Ovary (tissue), 7 donors: ENCODE measurements at regions not wholly inside any gene's neighbourhood (a gene's known extent, or its start where the extent isn't known, plus 50 kb on each side); places are given as distances from the start of the nearest gene placed in this dataset.

Experiments used
- DNase-seq, 5 donors: peaks; one replicate each; pipeline ENCODE4 v3.0.0-alpha.2; 2019 to 2020
- H3K27ac ChIP-seq, 2 donors: fragments of 200-600 bp; one replicate each; pipeline versions ENCODE4 v1.5.1 to v1.8.0; 2019 to 2022
- H3K27me3 ChIP-seq: fragments of 200-600 bp; one replicate; pipeline ENCODE4 v1.8.0; 2022
- H3K36me3 ChIP-seq: fragments of 200-600 bp; sonication (generic); one replicate; pipeline ENCODE4 v1.5.1; 2019
- H3K4me1 ChIP-seq: one replicate; pipeline ENCODE4 v1.8.1; 2013; ENCODE audit warnings: mild to moderate bottlenecking, moderate library complexity; ENCODE audit not compliant: insufficient read depth
- H3K4me3 ChIP-seq: fragments of 200-600 bp; sonication (generic); one replicate; pipeline ENCODE4 v1.5.1; 2017
- H3K9me3 ChIP-seq, 2 donors: fragments of 200-600 bp in 1 of 2; sonication (generic) in 1 of 2; one replicate each; pipeline versions ENCODE4 v1.5.1 to v1.8.1; 2013 to 2019; ENCODE audit warnings: mild to moderate bottlenecking in 1 of 2, moderate library complexity in 1 of 2
- CTCF ChIP-seq, 3 donors: fragments of 450-650 bp in 2 of 3; fragments of 200-600 bp in 1 of 3; IDR thresholded peaks; one replicate each; pipeline versions ENCODE4 v1.5.1 to v1.8.0; 2016 to 2022; ENCODE audit warnings: antibody characterized with exemption in 3 of 3, mild to moderate bottlenecking in 1 of 3
- EP300 ChIP-seq: sonication (generic); formaldehyde crosslinking; IDR thresholded peaks from one replicate; pipeline ENCODE4 v1.6.1; 2017; ENCODE audit warnings: antibody characterized with exemption
- POLR2A ChIP-seq: fragments of 450-650 bp; IDR thresholded peaks from one replicate; pipeline ENCODE4 v1.6.1; 2017; ENCODE audit warnings: antibody characterized with exemption, mild to moderate bottlenecking, moderate library complexity
- WGBS, 3 donors: extraction: QIAGEN DNeasy Blood & Tissue Kit in 1 of 3; methylation state at CpG; one replicate each; pipeline versions ENCODE4 v1.1.5 to v1.1.7; 2013 to 2017; 5-methylcytosine and 5-hydroxymethylcytosine counted together
- intact Hi-C, 4 donors: fragments of 100-400 bp; cut with DNase I; formaldehyde crosslinking; loops; one replicate each; pipeline versions ENCODE4 v1.11.0 to v1.15.1; 2022 to 2023
- donor health status: DM: no; HTN: no; CAD: no; lungs with moderate emphysema.
- donor health status: DM: no; HTN: no; CAD: no.
- donor health status: Bipolar disorder and iron deficiency.
- donor health status: DM: no; HTN: no; CAD: no.
- donor health status: DM: yes; HTN: yes; CAD: no.

DNA sequence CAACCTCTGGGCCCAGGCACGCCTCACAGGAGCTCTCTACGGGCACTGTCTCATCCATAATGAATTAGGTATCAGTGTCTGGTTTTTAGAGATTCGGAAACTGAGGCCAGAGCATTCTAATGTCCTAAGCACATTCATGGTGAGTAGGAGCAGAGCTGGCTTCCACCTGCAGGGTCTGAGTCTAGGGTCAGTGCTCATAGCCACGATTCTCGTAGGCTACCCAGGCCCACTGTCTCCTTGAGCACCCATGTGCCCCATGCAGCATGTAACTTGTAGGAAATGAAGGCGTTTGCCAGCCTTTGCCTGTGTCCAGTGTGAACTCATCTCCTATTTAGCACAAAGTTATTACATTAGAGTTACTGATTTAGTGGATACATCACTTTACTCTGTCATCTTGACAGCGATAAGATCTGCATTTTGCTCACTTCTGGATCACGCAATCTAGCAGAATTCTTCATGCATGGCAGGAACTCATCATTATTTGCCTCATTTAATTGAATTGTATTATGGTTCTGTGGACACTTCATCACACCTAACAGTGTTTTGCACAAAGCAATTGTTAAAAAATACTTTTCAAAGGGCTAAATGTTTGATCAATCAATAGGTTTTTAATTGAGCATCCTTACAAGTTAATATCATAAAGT, 205.3 kb upstream of the SULF2 start:
- H3K27ac ChIP-seq, result no peak overlapping the region
- H3K9me3 ChIP-seq, result no peaks in the 10 kb centered on the region
- H3K4me1 ChIP-seq, result no peaks in the 10 kb centered on the region
- 84 to 95% (median 89%) methylated on average over 8 of the region's 8 CpGs for WGBS, 3 donors
- no peak for DNase-seq
- no peaks in the 10 kb centered on the region for H3K27me3 ChIP-seq
- H3K36me3 ChIP-seq, result no peaks in the 10 kb centered on the region
- no peak overlapping the region for H3K4me3 ChIP-seq
- intact Hi-C loops, result no loop called here
- TF ChIP-seq POLR2A, result no peak
- TF ChIP-seq EP300, result no peak
- no peak for TF ChIP-seq CTCF (IDR thresholded peaks at IDR 0.05)

DNA sequence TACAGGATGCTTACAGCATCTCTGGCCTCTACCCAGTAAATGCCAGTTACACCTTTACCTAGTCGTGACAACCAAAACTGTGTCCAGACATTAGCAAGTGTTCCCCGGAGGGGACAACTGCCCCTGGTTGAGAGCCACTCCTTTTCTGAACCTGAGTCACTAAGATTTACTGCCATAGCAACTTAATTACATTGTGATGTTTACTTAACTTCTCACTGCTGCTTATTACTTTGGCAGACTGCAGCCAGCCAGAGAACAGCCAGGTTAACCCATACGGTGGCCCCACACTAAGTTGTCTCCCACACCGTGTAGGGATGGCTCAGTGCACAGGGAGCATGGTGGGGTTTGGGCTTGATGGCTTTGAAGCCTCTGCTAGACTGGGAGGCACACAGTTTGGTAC, 204.7 kb upstream of the SULF2 start:
- Histone ChIP-seq H3K4me3 (no peak overlapping the region), H3K27me3 (no peaks in the 10 kb centered on the region), H3K36me3 (no peaks in the 10 kb centered on the region), H3K4me1 (no peaks in the 10 kb centered on the region), H3K27ac (no peak overlapping the region), H3K9me3 (no peaks in the 10 kb centered on the region)
- intact Hi-C loops, result no loop called here
- TF ChIP-seq CTCF (IDR thresholded peaks at IDR 0.05), result no peak
- TF ChIP-seq POLR2A, result no peak
- TF ChIP-seq EP300, result no peak
- WGBS, 3 donors, result 56 to 64% (median 61%) methylated on average over 4 of the region's 4 CpGs
- DNase-seq, result no peak

- Histone ChIP-seq H3K27ac (no peak overlapping the region), H3K4me1 (no peaks in the 10 kb centered on the region), H3K27me3 (no peaks in the 10 kb centered on the region), H3K9me3 (no peaks in the 10 kb centered on the region), H3K4me3 (no peak overlapping the region), H3K36me3 (no peaks in the 10 kb centered on the region)
- intact Hi-C loops, result no loop called here
- TF ChIP-seq POLR2A, result no peak
- no peak for TF ChIP-seq EP300
- TF ChIP-seq CTCF (IDR thresholded peaks at IDR 0.05), result no peak
- no peak for DNase-seq
- 62 to 70% (median 64%) methylated on average over 4 of the region's 4 CpGs for WGBS, 3 donors
Measured at GRCh38 chr20:47988676-47989075, 203.4 kb upstream of the SULF2 start.

DNA sequence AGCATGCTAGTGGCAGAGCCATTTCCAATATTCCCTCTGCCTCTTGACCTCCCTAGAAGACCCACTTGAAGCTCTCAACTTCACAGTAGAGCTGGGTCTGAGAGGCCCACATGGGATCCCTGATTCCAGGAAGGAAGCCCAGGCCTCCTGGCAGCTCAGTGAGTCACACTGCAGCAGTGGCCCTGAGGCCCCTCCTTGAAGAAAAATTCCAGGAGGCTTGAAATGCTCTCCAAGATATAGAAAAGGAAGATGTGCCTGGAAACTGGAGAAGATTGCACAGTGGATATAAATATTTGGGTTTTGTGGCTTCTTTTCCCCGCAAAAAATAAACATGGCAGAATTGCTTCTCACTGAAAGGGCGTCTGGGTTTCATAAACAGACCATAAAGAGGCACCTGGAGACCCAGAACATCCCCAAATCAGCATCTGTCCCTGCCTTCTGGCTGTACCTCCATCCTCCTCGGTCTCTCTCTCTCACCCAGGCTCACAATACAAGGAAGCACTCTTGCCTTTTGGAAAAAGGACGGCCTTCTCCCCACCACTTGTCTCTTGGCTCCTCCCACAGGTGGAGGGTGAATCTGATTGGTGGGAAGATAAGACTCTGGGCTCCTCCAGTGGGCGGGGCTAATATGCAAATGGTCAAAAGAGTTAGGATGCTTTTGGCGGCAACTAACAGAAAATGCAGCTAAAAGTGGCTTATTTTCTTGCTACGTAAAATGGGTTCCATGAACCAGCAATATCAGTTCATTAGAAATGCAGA, 200.0 kb upstream of the SULF2 start:
- Histone ChIP-seq H3K4me1 (no peaks in the 10 kb centered on the region), H3K4me3 (no peak overlapping the region), H3K36me3 (no peaks in the 10 kb centered on the region), H3K27ac (no peak overlapping the region), H3K9me3 (no peaks in the 10 kb centered on the region), H3K27me3 (no peaks in the 10 kb centered on the region)
- intact Hi-C loops, result no loop called here
- WGBS, 3 donors, result 57 to 77% (median 59%) methylated on average over 7 of the region's 7 CpGs
- no peak for TF ChIP-seq CTCF (IDR thresholded peaks at IDR 0.05)
- no peak for TF ChIP-seq POLR2A
- TF ChIP-seq EP300, result no peak
- DNase-seq, result no peak
